Keratinocyte (primary cell): ENCODE measurements at regions not wholly inside any gene's neighbourhood (a gene's known extent, or its start where the extent isn't known, plus 50 kb on each side); places are given as distances from the start of the nearest gene placed in this dataset.

Experiments
- DNase-seq: peaks from one replicate; pipeline ENCODE4 v3.0.0-alpha.2; 2011; ENCODE audit warnings: low read depth, missing footprints, low spot score
- FAIRE-seq: peaks from 2 replicates; lab custom pipeline; 2011; peaks lifted over from hg19 to GRCh38; lab: Jason Lieb, UNC
- H2AFZ ChIP-seq: 2 replicates; pipeline ENCODE4 v1.6.0; 2012; ENCODE audit warnings: low read length, control low read depth, inconsistent platforms; ENCODE audit not compliant: control insufficient read depth
- H3K27ac ChIP-seq: 2 replicates; pipeline ENCODE4 v1.5.1; 2011; ENCODE audit warnings: low read length; ENCODE audit not compliant: control insufficient read depth, insufficient read depth
- H3K27me3 ChIP-seq: 3 replicates; pipeline ENCODE4 v1.6.0; 2011; ENCODE audit warnings: low read length; ENCODE audit not compliant: control insufficient read depth, insufficient read depth; ENCODE audit errors: extremely low read depth
- H3K36me3 ChIP-seq, 2 experiments: 2 replicates in 1 of 2; 3 replicates in 1 of 2; pipeline ENCODE4 v1.5.1; 2011; ENCODE audit warnings: low read length in 2 of 2, mild to moderate bottlenecking in 1 of 2; ENCODE audit not compliant: control insufficient read depth in 2 of 2, insufficient read depth in 2 of 2; ENCODE audit errors: extremely low read depth in 1 of 2
- H3K4me1 ChIP-seq: 3 replicates; pipeline ENCODE4 v1.5.1; 2011; ENCODE audit warnings: low read length; ENCODE audit not compliant: control insufficient read depth, insufficient read depth; ENCODE audit errors: extremely low read depth
- H3K4me2 ChIP-seq: 3 replicates; pipeline ENCODE4 v1.6.0; 2011; ENCODE audit warnings: low read depth, low read length; ENCODE audit not compliant: control insufficient read depth, insufficient read depth; ENCODE audit errors: extremely low read depth
- H3K4me3 ChIP-seq, 3 experiments: fragments of 200-600 bp in 1 of 3; sonication (generic) in 1 of 3; 2 replicates in 2 of 3; 3 replicates in 1 of 3; pipeline ENCODE4 v1.5.1; 2011 to 2016; ENCODE audit warnings: low read length in 3 of 3, mild to moderate bottlenecking in 3 of 3, control low read depth in 2 of 3, inconsistent platforms in 1 of 3, low read depth in 1 of 3, mixed read lengths in 1 of 3, mixed run types in 1 of 3, moderate library complexity in 1 of 3; ENCODE audit not compliant: control insufficient read depth in 2 of 3, insufficient read depth in 2 of 3; ENCODE audit errors: extremely low read depth in 1 of 3
- H3K79me2 ChIP-seq: 2 replicates; pipeline ENCODE4 v1.6.0; 2012; ENCODE audit warnings: low read length; ENCODE audit not compliant: control insufficient read depth, insufficient read depth
- H3K9ac ChIP-seq: 3 replicates; pipeline ENCODE4 v1.6.0; 2011; ENCODE audit warnings: low read length; ENCODE audit not compliant: control insufficient read depth, insufficient read depth; ENCODE audit errors: extremely low read depth
- H3K9me1 ChIP-seq: 3 replicates; pipeline ENCODE4 v1.6.0; 2011; ENCODE audit warnings: low read length; ENCODE audit not compliant: control insufficient read depth, insufficient read depth; ENCODE audit errors: extremely low read depth
- H3K9me3 ChIP-seq: 2 replicates; pipeline ENCODE4 v1.5.1; 2012; ENCODE audit warnings: low read depth, low read length; ENCODE audit not compliant: control insufficient read depth
- H4K20me1 ChIP-seq: 3 replicates; pipeline ENCODE4 v1.6.0; 2011; ENCODE audit warnings: low read length; ENCODE audit not compliant: control insufficient read depth, insufficient read depth; ENCODE audit errors: extremely low read depth
- CTCF ChIP-seq, 3 experiments: IDR thresholded peaks in 1 of 3; conservative IDR thresholded peaks in 1 of 3; optimal IDR thresholded peaks in 1 of 3; 2 replicates in 2 of 3; 3 replicates in 1 of 3; pipeline versions ENCODE3 to v1.5.1; 2011; ENCODE audit warnings: low read length in 3 of 3, mild to moderate bottlenecking in 3 of 3, moderate library complexity in 2 of 3, control low read depth in 1 of 3, inconsistent platforms in 1 of 3; ENCODE audit not compliant: insufficient read depth in 2 of 3; ENCODE audit errors: extremely low read depth in 1 of 3
- EZH2 ChIP-seq: IDR thresholded peaks from one replicate; pipeline ENCODE4 v1.6.1; 2012; ENCODE audit warnings: inconsistent platforms, mild to moderate bottlenecking, low read length, moderate library complexity
- dilution Hi-C: fragments of 300-500 bp; cut with MboI; formaldehyde crosslinking; loops from one replicate; pipeline ENCODE4 v1.7.0; 2020; ENCODE audit warnings: low sequenced_read_pairs; ENCODE audit not compliant: extremely low pct_ligation_motif_present

GRCh38 chr13:84126671-84127171 lies 244.4 kb upstream of the SLITRK1 start:
- H3K79me2 ChIP-seq: no peaks in the 10 kb centered on the region
- no peak overlapping the region for H3K9ac ChIP-seq
- no peak overlapping the region for H3K4me3 ChIP-seq
- H3K27ac ChIP-seq: no peak overlapping the region
- peak; percentile 55 for FAIRE-seq
- DNase-seq: no peak
- no peaks in the 10 kb centered on the region for H3K9me1 ChIP-seq
- no peaks in the 10 kb centered on the region for H3K9me3 ChIP-seq
- no peaks in the 10 kb centered on the region for H4K20me1 ChIP-seq
- H3K36me3 ChIP-seq: no peaks in the 10 kb centered on the region
- peak overlapping the region; percentile 25 for H3K4me2 ChIP-seq
- H2AFZ ChIP-seq: peak overlapping the region; percentile 17
- H3K4me1 ChIP-seq: peaks cover 7% of the 10 kb centered on the region
- dilution Hi-C loops: no loop called here
- no peaks in the 10 kb centered on the region for H3K27me3 ChIP-seq
- no peak for TF ChIP-seq EZH2
- TF ChIP-seq CTCF (optimal IDR thresholded peaks at IDR 0.05 in 1 of 3, IDR thresholded peaks at IDR 0.05 in 1 of 3, conservative IDR thresholded peaks at IDR 0.05 in 1 of 3; ENCODE audit: extremely low read depth in 1 of 3, insufficient read depth in 2 of 3, low read length in 3 of 3): no peak

- Histone ChIP-seq H3K4me1 (peaks cover 4% of the 10 kb centered on the region), H3K27ac (no peak overlapping the region), H3K9me3 (no peaks in the 10 kb centered on the region), H3K9ac (no peak overlapping the region), H3K27me3 (no peaks in the 10 kb centered on the region), H3K9me1 (no peaks in the 10 kb centered on the region), H3K36me3 (no peaks in the 10 kb centered on the region), H3K79me2 (no peaks in the 10 kb centered on the region), H2AFZ (no peak overlapping the region), H3K4me3 (no peak overlapping the region), H4K20me1 (no peaks in the 10 kb centered on the region), H3K4me2 (no peak overlapping the region)
- dilution Hi-C loops: no loop called here
- FAIRE-seq (peak; percentile 83), DNase-seq (no peak)
- TF ChIP-seq CTCF (optimal IDR thresholded peaks at IDR 0.05 in 1 of 3, IDR thresholded peaks at IDR 0.05 in 1 of 3, conservative IDR thresholded peaks at IDR 0.05 in 1 of 3; ENCODE audit: extremely low read depth in 1 of 3, insufficient read depth in 2 of 3, low read length in 3 of 3): no peak
- no peak for TF ChIP-seq EZH2
Measured at GRCh38 chr13:84121456-84121855, 239.2 kb upstream of the SLITRK1 start.
